ENCODE measurements at regions not wholly inside any gene's neighbourhood (a gene's known extent, or its start where the extent isn't known, plus 50 kb on each side); places are given as distances from the start of the nearest gene placed in this dataset.

GRCh38 chr2:60247471-60247870, 306.0 kb downstream of the BCL11A start:
- TF ChIP-seq KDM1A (IDR thresholded peaks at IDR 0.05; ENCODE audit: borderline replicate concordance): no peak
- no peak for TF ChIP-seq EZH2 (IDR thresholded peaks at IDR 0.05; ENCODE audit: borderline replicate concordance, control insufficient read depth, low read depth, low read length)
- TF ChIP-seq SMC3 (IDR thresholded peaks at IDR 0.05; ENCODE audit: borderline replicate concordance, low read length): no peak
- TF ChIP-seq GATAD2B (conservative IDR thresholded peaks at IDR 0.05; ENCODE audit: low read depth): no peak
- no peak for TF ChIP-seq TCF12 (IDR thresholded peaks at IDR 0.05; ENCODE audit: low read depth, low read length)
- TF ChIP-seq PBX3 (IDR thresholded peaks at IDR 0.05; ENCODE audit: insufficient replicate concordance, low read depth, low read length): no peak
- TF ChIP-seq JUNB (IDR thresholded peaks at IDR 0.05): no peak
- TF ChIP-seq HDAC6 (IDR thresholded peaks at IDR 0.05; ENCODE audit: unreplicated experiment): no peak
- no peak overlapping the region for H2AFZ ChIP-seq (ENCODE audit: control insufficient read depth, low read depth, low read length)
- BruUV-seq (replicated peaks): no TSS peak
- H3K9ac ChIP-seq (ENCODE audit: control insufficient read depth, insufficient read depth, low read length): no peak overlapping the region
- no peaks in the 10 kb centered on the region for H3K4me1 ChIP-seq (ENCODE audit: control insufficient read depth, insufficient read depth, low read length)
- H4K20me1 ChIP-seq (ENCODE audit: control insufficient read depth, insufficient read depth): no peaks in the 10 kb centered on the region
- SMC1A ChIA-PET (ENCODE audit: uncharacterized antibody, unreplicated experiment): interaction anchor here (1.6 kb wide), 1 partner anchor 65 kb away, joined by 4 read pairs; no protein-coding TSS in a partner anchor
- H3K27ac ChIP-seq (ENCODE audit: control insufficient read depth, insufficient read depth): no peak overlapping the region
- intact Hi-C loops (cut with micrococcal nuclease; ENCODE audit: unreplicated experiment) (no loop called here), in situ Hi-C loops (cut with MboI) (no loop called here)
- CTCF ChIA-PET: no interaction called here
- RAD21 ChIA-PET (ENCODE audit: unreplicated experiment): no interaction called here
- POLR2A ChIA-PET: no interaction called here
- no peak overlapping the region for H3K4me3 ChIP-seq
- H3K9me3 ChIP-seq (replicated peaks; ENCODE audit: control insufficient read depth, insufficient read depth, low read length): no peaks in the 10 kb centered on the region; the same call in 2 of the 3 replicates
- H3K4me2 ChIP-seq (ENCODE audit: control insufficient read depth, insufficient read depth): no peak overlapping the region
- 74% methylated on average over 9 of the region's 9 CpGs for WGBS (ENCODE audit: insufficient coverage, insufficient replicate concordance, low lambda C conversion rate, missing lambda C conversion rate)
- no peaks in the 10 kb centered on the region for H3K79me2 ChIP-seq (ENCODE audit: control insufficient read depth, insufficient read depth, low read length)
- no peak for ATAC-seq
- no peak for FAIRE-seq
- no peaks in the 10 kb centered on the region for H3K27me3 ChIP-seq (replicated peaks in 1 of 2; ENCODE audit: control insufficient read depth in 2 of 2, insufficient read depth in 2 of 2, low read length in 1 of 2)
- no peak for DNase-seq (ENCODE audit: low read depth, low spot score)
- no peaks in the 10 kb centered on the region for H3K36me3 ChIP-seq (ENCODE audit: control insufficient read depth in 2 of 2, insufficient read depth in 2 of 2, low read length in 1 of 2)

- no peak for FAIRE-seq
- H3K4me1 ChIP-seq (ENCODE audit: control insufficient read depth, insufficient read depth, low read length): no peaks in the 10 kb centered on the region
- POLR2A ChIA-PET: no interaction called here
- no peak for TF ChIP-seq YY1 (IDR thresholded peaks at IDR 0.05; ENCODE audit: low read depth, low read length)
- TF ChIP-seq TCF7 (IDR thresholded peaks at IDR 0.05; ENCODE audit: borderline replicate concordance): no peak
- no peak for TF ChIP-seq KLF5 (IDR thresholded peaks at IDR 0.05; ENCODE audit: partially characterized antibody)
- TF ChIP-seq DPF2 (IDR thresholded peaks at IDR 0.05): no peak
- TF ChIP-seq RCOR1 (conservative IDR thresholded peaks at IDR 0.05; ENCODE audit: low read depth, low read length): no peak
- no peak for TF ChIP-seq E2F4 (IDR thresholded peaks at IDR 0.05; ENCODE audit: low read depth, low read length)
- no peak for TF ChIP-seq MXI1 (IDR thresholded peaks at IDR 0.05; ENCODE audit: low read depth, low read length)
- TF ChIP-seq ESRRA (IDR thresholded peaks at IDR 0.05; ENCODE audit: low read length): no peak
- no peak for TF ChIP-seq MYB (IDR thresholded peaks at IDR 0.05; ENCODE audit: borderline replicate concordance, low read depth, low read length)
- no peak for TF ChIP-seq ATF2 (IDR thresholded peaks at IDR 0.05; ENCODE audit: low read length)
Observed at GRCh38 chr2:60246583-60246982, 306.9 kb downstream of the BCL11A start.

More at GRCh38 chr2:60246583-60246982, 306.9 kb downstream of the BCL11A start:
- Histone ChIP-seq H3K27me3 (replicated peaks in 1 of 2; ENCODE audit: control insufficient read depth in 2 of 2, insufficient read depth in 2 of 2, low read length in 1 of 2) (no peaks in the 10 kb centered on the region), H3K36me3 (ENCODE audit: control insufficient read depth in 2 of 2, insufficient read depth in 2 of 2, low read length in 1 of 2) (no peaks in the 10 kb centered on the region), H3K4me3 (no peak overlapping the region), H3K9me3 (replicated peaks; ENCODE audit: control insufficient read depth, insufficient read depth, low read length) (no peaks in the 10 kb centered on the region; the same call in 2 of the 3 replicates), H3K27ac (ENCODE audit: control insufficient read depth, insufficient read depth) (no peak overlapping the region), H4K20me1 (ENCODE audit: control insufficient read depth, insufficient read depth) (no peaks in the 10 kb centered on the region), H2AFZ (ENCODE audit: control insufficient read depth, low read depth, low read length) (no peak overlapping the region), H3K79me2 (ENCODE audit: control insufficient read depth, insufficient read depth, low read length) (no peaks in the 10 kb centered on the region), H3K4me2 (ENCODE audit: control insufficient read depth, insufficient read depth) (no peak overlapping the region), H3K9ac (ENCODE audit: control insufficient read depth, insufficient read depth, low read length) (no peak overlapping the region)
- ChIA-PET CTCF (no interaction called here), RAD21 (ENCODE audit: unreplicated experiment) (no interaction called here), SMC1A (ENCODE audit: uncharacterized antibody, unreplicated experiment) (no interaction called here)
- DNase-seq (ENCODE audit: low read depth, low spot score) (no peak), ATAC-seq (no peak)
- WGBS (ENCODE audit: insufficient coverage, insufficient replicate concordance, low lambda C conversion rate, missing lambda C conversion rate): 100% methylated on average over 2 of the region's 2 CpGs
- intact Hi-C loops (cut with micrococcal nuclease; ENCODE audit: unreplicated experiment): no loop called here
- in situ Hi-C loops (cut with MboI): no loop called here
- BruUV-seq (replicated peaks): no TSS peak

Measured in GM12878 (cell line).